Right hindlimb (tissue), 1 donor: ENCODE measurements at regions not wholly inside any gene's neighbourhood (a gene's known extent, or its start where the extent isn't known, plus 50 kb on each side); places are given as distances from the start of the nearest gene placed in this dataset.

ENCODE experiments used
- DNase-seq: peaks from one replicate; pipeline ENCODE4 v3.0.0-alpha.2; 2018

- no peak for DNase-seq
Measured at GRCh38 chr14:25134184-25134583, 84.2 kb upstream of the STXBP6 start.

GRCh38 chr14:25132732-25133422, 82.9 kb upstream of the STXBP6 start:
- peak; percentile 69 for DNase-seq

GRCh38 chr14:25132094-25132493, 82.1 kb upstream of the STXBP6 start:
- no peak for DNase-seq

DNA sequence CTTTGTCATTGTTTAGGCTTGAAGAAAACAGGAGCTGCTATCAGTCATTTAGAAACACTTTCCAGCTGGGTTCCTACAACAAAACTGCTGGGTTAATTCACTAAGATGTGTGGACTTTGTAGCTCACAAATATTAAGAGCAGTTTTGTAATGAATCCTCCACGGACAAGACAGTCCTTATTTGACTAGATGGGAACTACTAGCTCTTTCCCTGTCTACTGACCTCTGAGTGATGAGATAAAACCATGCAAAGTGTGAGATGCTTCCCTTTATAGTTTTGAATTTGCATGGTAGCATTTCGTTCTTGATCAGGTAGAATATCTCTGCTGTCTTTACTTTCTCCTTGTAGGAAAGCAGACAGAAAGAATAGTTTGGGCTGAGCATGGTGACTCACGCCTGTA, 72.9 kb upstream of the STXBP6 start:
- no peak for DNase-seq

DNA sequence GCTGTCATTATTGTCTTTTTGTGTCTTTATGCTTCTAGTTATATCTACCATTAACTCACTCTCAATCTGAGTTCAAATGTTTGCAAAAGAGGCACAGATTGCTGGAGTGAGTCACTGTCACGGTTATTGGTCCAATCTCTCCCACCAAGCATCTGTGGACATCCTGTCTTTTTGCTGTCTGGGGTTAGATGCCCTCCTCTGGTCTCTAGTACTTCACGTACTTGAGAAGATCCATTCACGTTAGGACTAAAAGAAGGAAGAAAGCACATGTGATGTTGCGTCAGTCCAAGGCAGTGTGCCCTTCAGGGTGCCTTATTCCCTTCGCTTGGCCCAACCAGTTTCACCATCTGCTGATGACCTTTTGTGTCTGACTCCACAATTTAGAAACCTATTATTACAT, 72.3 kb upstream of the STXBP6 start:
- DNase-seq: no peak

DNA sequence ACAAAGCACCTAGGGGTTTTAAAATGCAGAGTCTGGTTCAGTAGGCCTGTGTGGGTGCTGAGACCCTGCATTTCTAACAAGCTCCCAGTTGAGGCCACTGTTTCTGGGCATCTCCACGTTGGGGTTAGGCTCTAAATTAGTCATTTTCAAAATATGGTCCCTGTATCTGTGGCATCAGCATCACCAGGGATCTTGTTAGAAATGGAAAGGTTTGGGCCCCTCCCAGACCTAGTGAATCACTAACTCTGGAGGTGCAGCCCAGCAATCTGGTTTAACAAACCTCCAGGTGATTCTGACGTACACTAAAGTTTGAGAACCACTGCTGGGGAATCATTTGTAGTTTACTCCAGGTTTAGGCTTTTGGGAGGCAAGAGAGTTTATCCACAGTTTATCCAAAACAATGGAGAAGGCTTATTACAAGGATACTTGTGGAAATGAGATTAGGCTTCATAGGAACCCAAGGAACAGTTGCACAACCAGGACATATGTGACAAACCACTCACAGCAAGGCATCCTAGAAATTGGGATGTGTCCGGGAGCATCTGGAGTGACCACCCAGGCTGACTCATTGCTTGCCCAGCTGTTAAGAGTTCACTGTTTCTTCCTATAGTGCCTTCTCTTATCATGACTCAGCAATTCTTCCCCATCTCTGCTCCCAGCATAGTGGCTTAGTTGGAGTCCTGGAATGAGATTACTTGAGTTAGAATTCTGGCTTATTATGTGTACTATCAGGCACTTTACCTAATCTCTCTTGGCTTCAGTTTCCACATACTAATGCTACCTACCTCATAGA, 71.6 kb upstream of the STXBP6 start:
- DNase-seq: peak; percentile 32

DNA sequence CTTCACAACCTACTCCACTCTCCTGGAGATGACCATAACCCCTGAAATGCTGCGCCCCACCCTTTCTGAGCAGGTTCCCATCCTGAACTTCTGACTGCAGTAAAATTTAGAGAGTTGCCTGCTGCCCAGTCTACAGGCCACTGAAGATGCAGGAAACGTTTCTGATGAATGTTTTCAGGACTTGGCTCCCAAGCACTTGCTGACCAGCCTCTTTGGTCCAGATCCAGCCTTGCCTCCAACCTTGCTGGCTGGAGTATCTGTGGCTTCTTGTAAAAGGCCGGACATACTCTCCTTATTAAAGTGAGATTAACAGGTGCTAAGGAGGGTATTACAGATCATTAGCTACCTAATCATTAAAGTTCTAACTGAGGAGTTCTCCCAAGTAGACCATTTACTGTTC, 70.3 kb upstream of the STXBP6 start:
- no peak for DNase-seq

DNA sequence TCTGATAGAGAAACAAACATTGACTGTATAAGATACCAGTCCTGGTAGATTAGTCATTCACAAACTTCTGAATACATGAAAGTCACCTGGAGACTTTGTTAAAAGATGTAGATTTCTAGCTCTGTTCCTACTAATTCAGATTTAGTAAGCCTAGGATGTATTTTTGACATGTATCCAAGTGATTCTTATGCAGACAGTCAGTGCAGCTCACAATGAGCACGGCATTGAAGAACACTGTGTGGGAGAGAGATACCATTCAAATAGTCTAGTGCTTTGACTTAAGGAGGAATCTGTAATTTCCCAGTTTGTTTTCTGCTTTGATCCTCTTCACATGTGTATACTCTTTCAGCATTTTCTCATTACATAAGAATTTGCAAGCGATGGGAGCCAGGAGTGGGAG, 68.7 kb upstream of the STXBP6 start:
- no peak for DNase-seq

- DNase-seq: no peak
Measured at GRCh38 chr14:25117342-25117741, 67.4 kb upstream of the STXBP6 start.

- DNase-seq: no peak
Measured at GRCh38 chr14:25116607-25117006, 66.7 kb upstream of the STXBP6 start.

DNA sequence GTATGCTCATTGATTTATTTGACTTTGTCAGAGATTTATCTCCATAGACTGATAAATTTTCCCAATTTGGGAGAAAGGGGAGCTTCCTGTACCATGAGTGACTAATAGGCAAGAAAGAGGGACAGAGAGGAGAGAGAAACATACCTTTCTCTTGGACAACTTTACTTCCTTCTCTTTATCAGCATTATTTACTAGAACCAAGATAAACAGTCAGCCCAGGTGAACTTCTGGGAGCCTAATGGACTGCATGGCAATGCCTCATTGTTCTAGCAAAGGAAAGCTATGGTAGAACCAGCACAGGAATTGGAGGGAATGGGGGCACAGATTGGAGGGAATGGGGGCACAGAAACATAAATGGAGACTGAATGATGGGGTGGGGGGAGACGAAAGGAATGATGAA, 63.4 kb upstream of the STXBP6 start:
- DNase-seq: no peak

GRCh38 chr14:25111061-25111601, 61.2 kb upstream of the STXBP6 start:
- peak; percentile 80 for DNase-seq

- DNase-seq: no peak
Measured at GRCh38 chr14:25110106-25110505, 60.2 kb upstream of the STXBP6 start.

DNA sequence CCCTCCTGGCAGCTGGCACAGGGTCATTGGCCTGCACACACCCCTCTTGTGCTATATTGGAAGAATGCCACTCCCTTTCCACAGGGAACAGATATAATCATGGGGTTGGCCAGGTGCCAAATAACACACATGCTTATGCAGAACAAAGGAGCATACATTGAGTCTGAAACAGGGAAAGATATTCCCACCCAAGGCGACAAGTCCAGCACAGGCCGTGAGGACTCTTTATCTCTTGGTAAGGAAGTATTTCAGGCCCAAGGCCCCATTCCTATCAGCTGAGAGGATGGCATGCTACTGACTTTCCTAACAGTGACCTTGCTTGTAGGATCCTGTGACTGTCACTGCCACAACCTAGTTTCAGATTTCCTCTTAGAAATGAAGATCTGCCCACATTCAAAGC, 59.0 kb upstream of the STXBP6 start:
- DNase-seq: peak; percentile 64

GRCh38 chr14:25108291-25108690, 58.3 kb upstream of the STXBP6 start:
- no peak for DNase-seq

- no peak for DNase-seq
Measured at GRCh38 chr14:25103820-25104219, 53.9 kb upstream of the STXBP6 start.

- DNase-seq: no peak
Measured at GRCh38 chr14:25103271-25103670, 53.3 kb upstream of the STXBP6 start.

DNA sequence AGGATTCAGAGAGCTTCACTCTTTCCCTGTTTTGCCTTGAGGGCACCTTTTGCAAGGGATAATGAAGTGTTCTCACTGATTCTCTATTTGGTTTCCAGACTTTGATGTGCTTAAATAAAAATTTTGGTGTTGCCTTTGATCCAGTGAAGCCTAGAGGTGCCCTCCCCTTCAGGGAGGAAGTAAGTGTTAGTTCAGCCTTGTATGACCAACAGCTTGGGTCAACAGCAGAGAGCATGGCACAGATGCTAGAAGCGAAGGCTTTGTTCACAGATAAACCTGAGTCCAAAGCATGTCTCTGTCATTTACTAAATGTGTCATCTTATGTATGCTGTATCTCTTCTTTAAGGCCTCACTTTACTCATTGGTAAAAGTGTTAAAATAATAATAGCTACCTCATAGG, 52.8 kb upstream of the STXBP6 start:
- no peak for DNase-seq

DNA sequence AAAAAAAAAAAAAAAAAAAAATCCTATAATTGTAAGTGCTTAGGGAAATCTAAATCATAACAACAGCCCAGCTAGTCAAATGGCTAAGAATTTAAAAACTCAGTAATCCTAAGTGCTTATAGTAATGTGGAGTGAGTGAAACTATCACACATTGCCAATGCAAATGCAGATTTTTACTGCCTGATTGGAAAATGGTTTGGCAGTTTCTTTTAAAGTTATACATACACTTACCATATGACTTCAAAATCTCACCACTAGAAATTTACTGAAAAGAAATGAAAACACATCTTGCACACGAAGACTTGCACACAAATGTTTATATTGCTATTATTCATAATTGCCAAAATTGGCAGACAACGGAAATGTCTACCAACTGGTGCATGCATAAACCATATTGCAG, 51.3 kb upstream of the STXBP6 start:
- DNase-seq: no peak
